Fibroblast of skin of scalp (primary cell): ENCODE measurements at regions not wholly inside any gene's neighbourhood (a gene's known extent, or its start where the extent isn't known, plus 50 kb on each side); places are given as distances from the start of the nearest gene placed in this dataset.
A peak's percentile ranks its signal among the peaks of the same experiment; 100 is the strongest.
"Not testable (repeated sequence)": the region's sequence is repeated elsewhere in the genome, so short reads cannot be mapped to it uniquely, and the experiment has no call there.

Source experiments
- DNase-seq: peaks from one replicate; pipeline ENCODE4 v3.0.0-alpha.2; 2013

- DNase-seq, result no peak
Measured at GRCh38 chr2:236632295-236633218, 62.9 kb downstream of the ACKR3 start.

- no peak for DNase-seq
Measured at GRCh38 chr2:236633219-236633570, 63.6 kb downstream of the ACKR3 start.

- DNase-seq, result no peak
Measured at GRCh38 chr2:236633775-236634560, 64.3 kb downstream of the ACKR3 start.

GRCh38 chr2:236636261-236636660, 66.6 kb downstream of the ACKR3 start:
- DNase-seq, result no peak

GRCh38 chr2:236636714-236637470, 67.3 kb downstream of the ACKR3 start:
- no peak for DNase-seq

GRCh38 chr2:236637686-236638569, 68.3 kb downstream of the ACKR3 start:
- peak; percentile 60 for DNase-seq

DNA sequence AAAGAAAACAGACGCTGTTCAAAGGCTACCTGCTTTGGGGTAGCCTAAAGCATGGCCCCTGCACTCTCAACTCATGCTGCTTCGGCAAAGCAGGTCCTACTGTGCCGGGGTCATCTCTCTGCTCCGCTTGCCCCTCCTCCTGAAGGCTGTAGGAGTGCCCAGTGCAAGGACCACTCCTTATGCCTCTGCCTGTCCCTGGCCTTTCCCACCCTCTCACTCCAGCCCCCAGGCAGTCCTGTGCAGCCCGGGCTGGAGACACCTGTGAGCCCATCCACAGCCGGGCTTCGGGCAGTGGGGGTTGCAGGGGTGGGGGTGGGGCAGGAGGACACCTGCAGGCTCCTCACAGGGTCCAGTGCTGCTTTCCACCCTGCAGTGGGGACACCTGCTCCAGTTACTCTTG, 69.1 kb downstream of the ACKR3 start:
- DNase-seq, result no peak

- no peak for DNase-seq
Measured at GRCh38 chr2:236639461-236640235, 70.0 kb downstream of the ACKR3 start.

- no peak for DNase-seq
Measured at GRCh38 chr2:236641051-236641726, 71.6 kb downstream of the ACKR3 start.

- DNase-seq, result no peak
Measured at GRCh38 chr2:236642125-236642524, 72.5 kb downstream of the ACKR3 start.

- peak; percentile 100 for DNase-seq
Measured at GRCh38 chr2:236642584-236643291, 73.1 kb downstream of the ACKR3 start.

GRCh38 chr2:236643480-236643879, 73.9 kb downstream of the ACKR3 start:
- DNase-seq, result no peak

GRCh38 chr2:236644067-236644466, 74.4 kb downstream of the ACKR3 start:
- no peak for DNase-seq

- DNase-seq, result no peak
Measured at GRCh38 chr2:236644502-236644911, 74.9 kb downstream of the ACKR3 start.

GRCh38 chr2:236645141-236645540, 75.5 kb downstream of the ACKR3 start:
- DNase-seq, result not testable (repeated sequence)

GRCh38 chr2:236646441-236646840, 76.8 kb downstream of the ACKR3 start:
- DNase-seq, result no peak

DNA sequence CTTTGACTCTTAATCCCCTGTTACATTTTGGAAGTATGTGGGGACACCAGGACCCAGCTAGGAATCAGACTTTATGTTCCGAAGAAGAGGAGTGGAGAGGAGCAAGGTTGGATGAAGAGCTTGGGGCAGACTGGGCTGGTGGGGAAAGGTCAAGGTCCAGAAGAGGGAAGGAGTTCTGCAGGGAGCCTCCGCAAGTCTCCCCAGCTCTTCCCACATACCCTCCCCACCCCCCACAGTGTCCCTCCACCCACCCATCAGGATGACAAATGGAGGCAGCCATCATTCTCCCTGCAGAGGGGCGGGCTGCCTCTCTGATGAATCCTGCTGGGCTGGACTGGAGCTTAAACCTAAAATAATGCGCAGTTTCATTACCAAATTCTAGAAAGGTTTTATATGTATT, 77.2 kb downstream of the ACKR3 start:
- no peak for DNase-seq

DNA sequence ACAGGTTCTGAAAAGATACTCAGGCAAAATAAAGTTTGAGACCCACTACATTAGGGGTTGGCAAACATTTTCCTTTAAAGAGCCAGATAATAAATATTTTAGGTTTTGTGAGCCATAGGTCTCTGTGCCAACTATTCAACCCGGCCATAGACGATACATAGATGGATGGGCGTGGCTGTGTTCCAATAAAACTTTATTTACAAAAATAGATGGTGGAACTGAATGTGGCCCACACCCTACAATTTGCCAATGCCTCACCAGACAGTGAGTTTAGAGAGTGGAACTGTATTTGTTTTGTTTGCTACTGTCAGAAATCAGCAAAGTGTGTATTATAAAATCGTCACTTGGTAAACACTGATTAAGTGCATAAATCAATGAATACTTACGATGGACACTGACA, 78.0 kb downstream of the ACKR3 start:
- no peak for DNase-seq

DNA sequence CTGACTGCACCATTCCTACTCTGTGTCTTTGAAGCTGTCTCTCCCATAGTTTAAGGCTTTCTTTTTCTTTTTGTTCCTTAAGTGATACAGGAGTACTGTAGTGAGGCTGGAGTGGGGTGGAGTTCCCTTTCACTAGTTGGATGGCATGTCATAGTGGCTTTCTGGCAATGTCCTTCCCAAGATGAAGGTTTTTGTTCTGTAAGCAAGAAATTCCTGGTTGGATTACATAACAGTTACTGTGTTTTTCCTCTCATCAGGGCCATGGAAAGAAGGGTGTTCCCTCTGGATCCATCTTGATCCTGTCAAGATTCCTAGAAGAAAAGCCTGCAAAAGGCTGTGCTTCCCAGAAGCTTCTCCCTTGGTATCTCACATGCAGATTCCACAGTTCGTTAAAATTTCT, 84.2 kb downstream of the ACKR3 start:
- DNase-seq, result no peak

DNA sequence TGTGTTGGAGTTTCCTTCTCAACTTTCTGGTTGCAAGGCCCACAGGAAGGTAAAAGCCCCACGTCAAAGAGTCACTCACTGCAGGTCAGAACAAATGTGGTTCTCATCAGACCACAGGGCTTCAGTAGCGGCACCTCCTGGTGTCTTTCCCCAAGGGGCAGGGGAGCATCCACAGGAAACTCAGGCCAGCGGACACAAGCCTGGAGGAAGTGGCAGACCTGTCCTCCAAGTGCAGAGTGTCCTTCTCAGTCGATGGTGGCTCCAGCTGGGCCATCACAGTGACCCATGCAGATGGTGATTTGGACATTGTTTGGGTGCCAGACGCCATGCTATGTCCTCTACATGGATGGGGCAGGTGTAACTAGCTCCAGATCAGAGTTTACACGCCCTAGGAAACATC, 84.9 kb downstream of the ACKR3 start:
- DNase-seq, result no peak
